B cell (primary cell): ENCODE measurements at regions not wholly inside any gene's neighbourhood (a gene's known extent, or its start where the extent isn't known, plus 50 kb on each side); places are given as distances from the start of the nearest gene placed in this dataset.

Experiments
- ATAC-seq: fragments of 200-7000 bp; cut with Tn5 transposase; one replicate; pipeline ENCODE4 v1.10.0; 2021; ENCODE audit warnings: low read depth, mild to moderate bottlenecking, moderate number of reproducible peaks, moderate library complexity
- CTCF ChIA-PET: fragments of 350-600 bp; sonication (Branson Sonifier 250); formaldehyde crosslinking; loops from one replicate; lab custom pipeline; 2021; ENCODE audit warnings: antibody characterized with exemption, inconsistent platforms; lab: Charles Lee
- POLR2A ChIA-PET: fragments of 350-600 bp; sonication (Branson Sonifier 250); formaldehyde crosslinking; loops from one replicate; lab custom pipeline; 2021; ENCODE audit warnings: antibody characterized with exemption; lab: Charles Lee
- DNase-seq: peaks from one replicate; pipeline ENCODE4 v3.0.0; 2013
- H2AFZ ChIP-seq: 2 replicates; pipeline ENCODE4 v1.6.1; 2012; ENCODE audit warnings: mild to moderate bottlenecking, low read depth, low read length; ENCODE audit not compliant: insufficient read depth, poor library complexity, severe bottlenecking
- H3K27ac ChIP-seq, 2 donors: 1 replicate in 1 of 2; 2 replicates in 1 of 2; pipeline ENCODE4 v1.5.1; 2012 to 2013; ENCODE audit warnings: low read length in 2 of 2, mild to moderate bottlenecking in 2 of 2, moderate library complexity in 1 of 2
- H3K27me3 ChIP-seq, 4 experiments: fragments of 200-600 bp in 1 of 4; sonication (generic) in 1 of 4; replicated peaks in 1 of 4; 1 replicate in 2 of 4; 2 replicates in 2 of 4; pipeline versions ENCODE4 v1.6.1 to v1.7.0; 2013 to 2016; ENCODE audit warnings: low read length in 3 of 4, mild to moderate bottlenecking in 2 of 4, mixed read lengths in 1 of 4, moderate library complexity in 1 of 4; ENCODE audit not compliant: insufficient read depth in 4 of 4, control insufficient read depth in 3 of 4; ENCODE audit errors: control extremely low read depth in 1 of 4
- H3K36me3 ChIP-seq, 2 experiments: replicated peaks in 1 of 2; 1 replicate in 1 of 2; 2 replicates in 1 of 2; pipeline versions ENCODE4 v1.6.1 to v1.7.1; 2013; ENCODE audit warnings: low read length in 1 of 2; ENCODE audit not compliant: insufficient read depth in 2 of 2, control insufficient read depth in 1 of 2; ENCODE audit errors: control extremely low read depth in 1 of 2, extremely low read depth in 1 of 2
- H3K4me1 ChIP-seq, 2 donors: fragments of 200-600 bp in 1 of 2; sonication (generic) in 1 of 2; 1 replicate in 1 of 2; 2 replicates in 1 of 2; pipeline versions ENCODE4 v1.5.1 to v1.6.1; 2013 to 2017; ENCODE audit warnings: low read length in 2 of 2; ENCODE audit not compliant: control insufficient read depth in 2 of 2, insufficient read depth in 2 of 2
- H3K4me2 ChIP-seq: replicated peaks from 2 replicates; pipeline ENCODE3; 2012; ENCODE audit warnings: mild to moderate bottlenecking, low read depth, low read length; ENCODE audit not compliant: poor library complexity, severe bottlenecking
- H3K4me3 ChIP-seq, 5 experiments: fragments of 200-600 bp in 1 of 5; sonication (generic) in 1 of 5; 1 replicate in 3 of 5; 2 replicates in 2 of 5; pipeline versions ENCODE4 v1.5.1 to v1.7.0; 2011 to 2016; ENCODE audit warnings: low read length in 4 of 5, mild to moderate bottlenecking in 4 of 5, low read depth in 2 of 5, control low read depth in 1 of 5, moderate library complexity in 1 of 5; ENCODE audit not compliant: insufficient read depth in 1 of 5; ENCODE audit errors: control extremely low read depth in 1 of 5, extremely low read depth in 1 of 5
- H3K79me2 ChIP-seq: fragments of 200-600 bp; sonication (generic); one replicate; pipeline ENCODE4 v1.6.0; 2016; ENCODE audit warnings: low read length; ENCODE audit not compliant: control insufficient read depth, insufficient read depth
- H3K9ac ChIP-seq: fragments of 200-600 bp; sonication (generic); 2 replicates; pipeline ENCODE4 v1.6.1; 2017; ENCODE audit warnings: mild to moderate bottlenecking, low read length, moderate library complexity
- H3K9me3 ChIP-seq, 3 donors: one replicate each; pipeline versions ENCODE4 v1.6.1 to v1.7.1; 2013; ENCODE audit warnings: low read length in 2 of 3; ENCODE audit not compliant: control insufficient read depth in 2 of 3, insufficient read depth in 1 of 3; ENCODE audit errors: control extremely low read depth in 1 of 3
- H4K20me1 ChIP-seq: 2 replicates; pipeline ENCODE4 v1.6.0; 2012; ENCODE audit warnings: mild to moderate bottlenecking, low read length; ENCODE audit not compliant: insufficient read depth, control insufficient read depth, poor library complexity, severe bottlenecking
- H3K27ac Mint-ChIP-seq: one replicate; pipeline ENCODE4 v1.8.0; 2021; ENCODE audit warnings: mixed read lengths
- H3K27me3 Mint-ChIP-seq: one replicate; pipeline ENCODE4 v1.8.0; 2021; ENCODE audit warnings: mixed read lengths
- H3K4me1 Mint-ChIP-seq: one replicate; pipeline ENCODE4 v1.8.0; 2021; ENCODE audit warnings: mixed read lengths
- H3K4me3 Mint-ChIP-seq: one replicate; pipeline ENCODE4 v1.8.0; 2021; ENCODE audit warnings: mixed read lengths
- H3K9me3 Mint-ChIP-seq: one replicate; pipeline ENCODE4 v1.8.0; 2022; ENCODE audit warnings: mixed read lengths; ENCODE audit not compliant: insufficient read depth
- CTCF ChIP-seq: fragments of 200-600 bp; IDR thresholded peaks from one replicate; pipeline ENCODE4 v1.8.0; 2022; ENCODE audit warnings: antibody characterized with exemption, mild to moderate bottlenecking
- EZH2 ChIP-seq: IDR thresholded peaks from 2 replicates; pipeline ENCODE4 v1.6.1; 2012; ENCODE audit warnings: borderline replicate concordance, low read depth, mild to moderate bottlenecking, moderate library complexity, low read length; ENCODE audit not compliant: insufficient read depth, poor library complexity, severe bottlenecking
- WGBS: methylation state at CpG from one replicate; pipeline ENCODE4 v1.1.5; 2013; ENCODE audit warnings: missing lambda C conversion rate; ENCODE audit not compliant: insufficient coverage; 5-methylcytosine and 5-hydroxymethylcytosine counted together
- intact Hi-C: fragments of 100-400 bp; cut with micrococcal nuclease; formaldehyde crosslinking; loops from one replicate; pipeline ENCODE4 v1.10.0; 2022

- TF ChIP-seq CTCF (no peak), EZH2 (no peak)
- H3K27ac ChIP-seq: no peak overlapping the region
- WGBS: 25% methylated on average over 2 of the region's 3 CpGs
- no peak overlapping the region for H3K4me2 ChIP-seq
- no peak overlapping the region for H3K4me3 ChIP-seq
- no peaks in the 10 kb centered on the region for H3K27me3 ChIP-seq
- Mint-ChIP-seq H3K9me3 (no peaks in the 10 kb centered on the region), H3K4me3 (no peak overlapping the region), H3K27me3 (peaks cover 3% of the 10 kb centered on the region), H3K4me1 (no peaks in the 10 kb centered on the region), H3K27ac (no peak overlapping the region)
- H4K20me1 ChIP-seq: no peaks in the 10 kb centered on the region
- intact Hi-C loops: loop anchor here (5.0 to 10.0 kb wide), 2 partner anchors 478 to 1030 kb away; no protein-coding TSS in a partner anchor
- no peak overlapping the region for H3K9ac ChIP-seq
- ChIA-PET POLR2A (no interaction called here), CTCF (interaction anchor here (1.0 to 3.5 kb wide), 4 partner anchors 120 to 832 kb away, joined by 3 to 19 read pairs (median 4); partner anchors contain the start of gene COL1A2)
- no peaks in the 10 kb centered on the region for H3K79me2 ChIP-seq
- H2AFZ ChIP-seq: no peak overlapping the region
- no peak for DNase-seq
- H3K36me3 ChIP-seq: no peaks in the 10 kb centered on the region
- no peaks in the 10 kb centered on the region for H3K4me1 ChIP-seq
- no peaks in the 10 kb centered on the region for H3K9me3 ChIP-seq
- ATAC-seq: no peak
Observed at GRCh38 chr7:94274828-94275227, 119.9 kb upstream of the COL1A2 start.

GRCh38 chr7:94276027-94276426, 118.7 kb upstream of the COL1A2 start:
- no peak for TF ChIP-seq CTCF
- TF ChIP-seq EZH2: no peak
- no peak overlapping the region for H3K27ac Mint-ChIP-seq
- Histone ChIP-seq H3K4me1 (no peaks in the 10 kb centered on the region), H3K9me3 (no peaks in the 10 kb centered on the region), H2AFZ (no peak overlapping the region), H3K79me2 (no peaks in the 10 kb centered on the region), H3K36me3 (no peaks in the 10 kb centered on the region), H3K27ac (no peak overlapping the region), H3K27me3 (no peaks in the 10 kb centered on the region), H3K9ac (no peak overlapping the region), H3K4me2 (no peak overlapping the region), H4K20me1 (no peaks in the 10 kb centered on the region), H3K4me3 (no peak overlapping the region)
- CTCF ChIA-PET: interaction anchor here (1.2 to 3.5 kb wide), 7 partner anchors 12 to 477 kb away, joined by 3 to 19 read pairs (median 5); partner anchors contain the start of gene COL1A2
- H3K4me1 Mint-ChIP-seq: no peaks in the 10 kb centered on the region
- no peaks in the 10 kb centered on the region for H3K9me3 Mint-ChIP-seq
- DNase-seq (no peak), ATAC-seq (no peak)
- H3K27me3 Mint-ChIP-seq: peaks cover 5% of the 10 kb centered on the region
- POLR2A ChIA-PET: no interaction called here
- WGBS: 93% methylated on average over 4 of the region's 4 CpGs
- intact Hi-C loops: loop anchor here (1.0 to 10.0 kb wide), 5 partner anchors 189 to 1031 kb away; no protein-coding TSS in a partner anchor
- H3K4me3 Mint-ChIP-seq: no peak overlapping the region
